H9 (cell line): ENCODE measurements at regions not wholly inside any gene's neighbourhood (a gene's known extent, or its start where the extent isn't known, plus 50 kb on each side); places are given as distances from the start of the nearest gene placed in this dataset.

Source experiments
- DNase-seq: peaks from one replicate; pipeline ENCODE4 v3.0.0-alpha.2; 2017
- H2AFZ ChIP-seq: one replicate; pipeline ENCODE4 v1.6.1; 2013; ENCODE audit warnings: mild to moderate bottlenecking, low read length, control low read depth, moderate library complexity
- H2AK5ac ChIP-seq: 2 replicates; pipeline ENCODE4 v1.6.1; 2013; ENCODE audit warnings: low read length, control low read depth, mixed read lengths; ENCODE audit not compliant: insufficient read length
- H2BK120ac ChIP-seq: one replicate; pipeline ENCODE4 v1.6.1; 2013; ENCODE audit warnings: low read depth, mild to moderate bottlenecking, low read length, control low read depth, inconsistent platforms; ENCODE audit not compliant: poor library complexity, severe bottlenecking
- H2BK12ac ChIP-seq: 2 replicates; pipeline ENCODE4 v1.6.1; 2013; ENCODE audit warnings: low read length, control low read depth, mixed read lengths, low read depth; ENCODE audit not compliant: insufficient read length
- H2BK15ac ChIP-seq: 2 replicates; pipeline ENCODE4 v1.6.1; 2013; ENCODE audit warnings: low read depth, low read length, control low read depth
- H2BK20ac ChIP-seq: one replicate; pipeline ENCODE4 v1.6.1; 2013; ENCODE audit warnings: low read depth, mild to moderate bottlenecking, low read length, control low read depth, inconsistent platforms; ENCODE audit not compliant: poor library complexity, severe bottlenecking
- H2BK5ac ChIP-seq: 2 replicates; pipeline ENCODE4 v1.6.1; 2013; ENCODE audit warnings: low read length, control low read depth, mixed read lengths; ENCODE audit not compliant: insufficient read length
- H3K14ac ChIP-seq: 2 replicates; pipeline ENCODE4 v1.6.1; 2013; ENCODE audit warnings: low read length, control low read depth; ENCODE audit not compliant: insufficient read depth
- H3K18ac ChIP-seq: 2 replicates; pipeline ENCODE4 v1.6.1; 2013; ENCODE audit warnings: low read depth, mild to moderate bottlenecking, mixed read lengths, low read length, control low read depth; ENCODE audit not compliant: insufficient read length
- H3K23ac ChIP-seq: 2 replicates; pipeline ENCODE4 v1.6.1; 2013; ENCODE audit warnings: low read length, control low read depth, mixed read lengths, low read depth; ENCODE audit not compliant: insufficient read length
- H3K23me2 ChIP-seq: 2 replicates; pipeline ENCODE4 v1.6.1; 2013; ENCODE audit warnings: low read depth, mild to moderate bottlenecking, mixed read lengths, low read length, control low read depth; ENCODE audit not compliant: insufficient read length, poor library complexity, severe bottlenecking
- H3K27ac ChIP-seq: 2 replicates; pipeline ENCODE4 v1.5.1; 2013; ENCODE audit warnings: low read length, control low read depth, mixed read lengths, low read depth; ENCODE audit not compliant: insufficient read length
- H3K27me3 ChIP-seq: 2 replicates; pipeline ENCODE4 v1.6.1; 2013; ENCODE audit warnings: low read length, control low read depth, inconsistent platforms; ENCODE audit not compliant: insufficient read depth
- H3K4ac ChIP-seq: 2 replicates; pipeline ENCODE4 v1.6.1; 2013; ENCODE audit warnings: low read depth, mild to moderate bottlenecking, control low read depth, inconsistent platforms, low read length, moderate library complexity
- H3K4me1 ChIP-seq: 2 replicates; pipeline ENCODE4 v1.6.1; 2013; ENCODE audit warnings: low read length, control low read depth, inconsistent platforms; ENCODE audit not compliant: insufficient read depth
- H3K4me2 ChIP-seq: 2 replicates; pipeline ENCODE4 v1.6.1; 2013; ENCODE audit warnings: low read length, control low read depth, mixed read lengths; ENCODE audit not compliant: insufficient read length, insufficient read depth
- H3K56ac ChIP-seq: 2 replicates; pipeline ENCODE4 v1.6.1; 2013; ENCODE audit warnings: low read depth, mild to moderate bottlenecking, mixed read lengths, low read length, control low read depth; ENCODE audit not compliant: insufficient read length
- H3K79me1 ChIP-seq: 2 replicates; pipeline ENCODE4 v1.6.1; 2013; ENCODE audit warnings: low read depth, mild to moderate bottlenecking, moderate library complexity, low read length, control low read depth, inconsistent platforms; ENCODE audit not compliant: insufficient read depth, poor library complexity, severe bottlenecking
- H3K79me2 ChIP-seq: 2 replicates; pipeline ENCODE4 v1.6.1; 2013; ENCODE audit warnings: low read length, control low read depth, inconsistent platforms; ENCODE audit not compliant: insufficient read depth
- H3K9ac ChIP-seq: 2 replicates; pipeline ENCODE4 v1.6.1; 2013; ENCODE audit warnings: low read length, control low read depth, mixed read lengths; ENCODE audit not compliant: insufficient read length; ENCODE audit errors: extremely low read depth
- H3K9me3 ChIP-seq: one replicate; pipeline ENCODE4 v1.6.1; 2013; ENCODE audit warnings: low read depth, low read length, inconsistent platforms; ENCODE audit not compliant: control insufficient read depth
- H3T11ph ChIP-seq: one replicate; pipeline ENCODE4 v1.6.1; 2013; ENCODE audit warnings: mild to moderate bottlenecking, low read length, control low read depth, inconsistent platforms
- H4K20me1 ChIP-seq: one replicate; pipeline ENCODE4 v1.6.1; 2013; ENCODE audit not compliant: control insufficient read depth, insufficient read length, insufficient read depth
- H4K5ac ChIP-seq: 2 replicates; pipeline ENCODE4 v1.6.1; 2013; ENCODE audit warnings: low read depth, mild to moderate bottlenecking, mixed read lengths, low read length, control low read depth; ENCODE audit not compliant: insufficient read length
- H4K8ac ChIP-seq: replicated peaks from 2 replicates; pipeline ENCODE4 v1.6.1; 2013; ENCODE audit warnings: low read length, control low read depth, mixed read lengths, low read depth; ENCODE audit not compliant: insufficient read length
- H4K91ac ChIP-seq: 2 replicates; pipeline ENCODE4 v1.6.1; 2013; ENCODE audit warnings: low read depth, mild to moderate bottlenecking, moderate library complexity, mixed read lengths, low read length, control low read depth; ENCODE audit not compliant: insufficient read length
- H3K27ac Mint-ChIP-seq, 3 experiments: 2 replicates in 2 of 3; 3 replicates in 1 of 3; pipeline ENCODE4 v1.8.0; 2020 to 2021; ENCODE audit warnings: mixed read lengths in 3 of 3, mild to moderate bottlenecking in 1 of 3, moderate library complexity in 1 of 3
- H3K27me3 Mint-ChIP-seq: 2 replicates; pipeline ENCODE4 v1.8.0; 2021; ENCODE audit warnings: low read depth, mild to moderate bottlenecking, moderate library complexity, mixed read lengths
- H3K36me3 Mint-ChIP-seq, 3 experiments: 2 replicates in 2 of 3; 3 replicates in 1 of 3; pipeline ENCODE4 v1.8.0; 2020 to 2021; ENCODE audit warnings: low read depth in 3 of 3, mixed read lengths in 3 of 3; ENCODE audit not compliant: insufficient read depth in 1 of 3
- H3K4me1 Mint-ChIP-seq, 2 experiments: 2 replicates each; pipeline ENCODE4 v1.8.0; 2020; ENCODE audit warnings: mixed read lengths in 2 of 2
- H3K4me3 Mint-ChIP-seq, 2 experiments: 2 replicates in 1 of 2; 3 replicates in 1 of 2; pipeline ENCODE4 v1.8.0; 2020 to 2021; ENCODE audit warnings: mild to moderate bottlenecking in 2 of 2, mixed read lengths in 2 of 2, moderate library complexity in 1 of 2
- H3K9me3 Mint-ChIP-seq, 2 experiments: 2 replicates in 1 of 2; 3 replicates in 1 of 2; pipeline ENCODE4 v1.8.0; 2020; ENCODE audit warnings: mild to moderate bottlenecking in 2 of 2, mixed read lengths in 2 of 2, moderate library complexity in 1 of 2
- WGBS: extraction: QIAGEN DNeasy Blood & Tissue Kit; methylation state at CpG from one replicate; pipeline ENCODE4 v1.1.7; 2013; ENCODE audit warnings: missing lambda C conversion rate, low lambda C conversion rate, mixed read lengths; ENCODE audit not compliant: insufficient read length; ENCODE audit errors: extremely low coverage; 5-methylcytosine and 5-hydroxymethylcytosine counted together
- TF ChIP-seq, protein P1 (sequence below): fragments of 200-600 bp; sonication (generic); conservative IDR thresholded peaks from 3 replicates; pipeline ENCODE4 v1.8.0; 2021; ENCODE audit warnings: antibody characterized with exemption, mild to moderate bottlenecking

DNA sequence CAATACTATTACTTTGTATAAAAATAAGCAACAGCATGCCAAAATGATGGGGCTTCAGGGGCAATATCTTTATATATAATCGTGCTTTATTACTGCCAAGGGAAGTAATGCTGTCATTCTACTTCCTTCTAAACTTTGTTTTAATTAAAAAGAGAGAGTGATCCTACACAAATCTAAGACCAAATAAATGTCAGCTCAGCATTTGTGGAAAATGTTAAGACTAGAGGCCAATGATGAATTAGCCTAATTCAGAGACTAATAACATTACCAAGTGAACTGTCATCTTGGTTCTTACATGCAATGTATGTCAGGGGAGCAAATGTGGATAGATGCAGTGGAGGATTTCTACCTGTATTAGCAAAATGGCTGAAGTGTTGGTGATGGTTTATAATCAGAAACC is 166.4 kb upstream of the PTCHD1 start:
- DNase-seq, result no peak
- H4K8ac ChIP-seq, result no peak overlapping the region
- Mint-ChIP-seq H3K4me3 (no peak overlapping the region), H3K27me3 (no peaks in the 10 kb centered on the region), H3K9me3 (peaks cover 3 to 16% of the 10 kb centered on the region in 2 experiments; a peak in 4 of 5 replicates), H3K4me1 (no peaks in the 10 kb centered on the region), H3K36me3 (no peaks in the 10 kb centered on the region), H3K27ac (no peak overlapping the region)
- no peaks in the 10 kb centered on the region for H3K79me1 ChIP-seq
- no peak overlapping the region for H2AFZ ChIP-seq
- H3K14ac ChIP-seq, result no peak overlapping the region
- no peaks in the 10 kb centered on the region for H3K27me3 ChIP-seq
- no CpG with 5 or more reads among the region's 1 CpG for WGBS
- no peaks in the 10 kb centered on the region for H4K20me1 ChIP-seq
- no peaks in the 10 kb centered on the region for H3K23me2 ChIP-seq
- H2AK5ac ChIP-seq, result no peak overlapping the region
- H3T11ph ChIP-seq, result no peak overlapping the region
- no peak overlapping the region for H3K18ac ChIP-seq
- H2BK20ac ChIP-seq, result no peak overlapping the region
- H4K91ac ChIP-seq, result no peak overlapping the region
- H2BK15ac ChIP-seq, result no peak overlapping the region
- no peak overlapping the region for H2BK12ac ChIP-seq
- H3K9ac ChIP-seq, result no peak overlapping the region
- no peak overlapping the region for H3K4ac ChIP-seq
- H3K9me3 ChIP-seq, result no peaks in the 10 kb centered on the region
- H4K5ac ChIP-seq, result no peak overlapping the region
- no peak overlapping the region for H3K23ac ChIP-seq
- no peak overlapping the region for H2BK5ac ChIP-seq
- no peaks in the 10 kb centered on the region for H3K4me1 ChIP-seq
- H3K79me2 ChIP-seq, result no peaks in the 10 kb centered on the region
- no peak overlapping the region for H2BK120ac ChIP-seq
- TF ChIP-seq, protein P1, sequence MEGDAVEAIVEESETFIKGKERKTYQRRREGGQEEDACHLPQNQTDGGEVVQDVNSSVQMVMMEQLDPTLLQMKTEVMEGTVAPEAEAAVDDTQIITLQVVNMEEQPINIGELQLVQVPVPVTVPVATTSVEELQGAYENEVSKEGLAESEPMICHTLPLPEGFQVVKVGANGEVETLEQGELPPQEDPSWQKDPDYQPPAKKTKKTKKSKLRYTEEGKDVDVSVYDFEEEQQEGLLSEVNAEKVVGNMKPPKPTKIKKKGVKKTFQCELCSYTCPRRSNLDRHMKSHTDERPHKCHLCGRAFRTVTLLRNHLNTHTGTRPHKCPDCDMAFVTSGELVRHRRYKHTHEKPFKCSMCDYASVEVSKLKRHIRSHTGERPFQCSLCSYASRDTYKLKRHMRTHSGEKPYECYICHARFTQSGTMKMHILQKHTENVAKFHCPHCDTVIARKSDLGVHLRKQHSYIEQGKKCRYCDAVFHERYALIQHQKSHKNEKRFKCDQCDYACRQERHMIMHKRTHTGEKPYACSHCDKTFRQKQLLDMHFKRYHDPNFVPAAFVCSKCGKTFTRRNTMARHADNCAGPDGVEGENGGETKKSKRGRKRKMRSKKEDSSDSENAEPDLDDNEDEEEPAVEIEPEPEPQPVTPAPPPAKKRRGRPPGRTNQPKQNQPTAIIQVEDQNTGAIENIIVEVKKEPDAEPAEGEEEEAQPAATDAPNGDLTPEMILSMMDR, result no peak
- no peak overlapping the region for H3K4me2 ChIP-seq
- H3K56ac ChIP-seq, result no peak overlapping the region
- no peak overlapping the region for H3K27ac ChIP-seq
